HFFc6 (cell line): ENCODE measurements at regions not wholly inside any gene's neighbourhood (a gene's known extent, or its start where the extent isn't known, plus 50 kb on each side); places are given as distances from the start of the nearest gene placed in this dataset.

Source experiments
- DNase-seq: peaks from one replicate; pipeline ENCODE4 v3.0.0-alpha.2; 2018
- H3K27ac Mint-ChIP-seq: 2 replicates; pipeline ENCODE4 v1.8.0; 2020; ENCODE audit warnings: mild to moderate bottlenecking, mixed read lengths
- H3K27me3 Mint-ChIP-seq: 2 replicates; pipeline ENCODE4 v1.8.0; 2021; ENCODE audit warnings: mild to moderate bottlenecking, moderate library complexity, mixed read lengths; ENCODE audit not compliant: insufficient read depth
- H3K36me3 Mint-ChIP-seq: 2 replicates; pipeline ENCODE4 v1.8.0; 2021; ENCODE audit warnings: low read depth, mixed read lengths
- H3K4me1 Mint-ChIP-seq: 2 replicates; pipeline ENCODE4 v1.8.0; 2020; ENCODE audit warnings: low read depth, mixed read lengths
- H3K4me3 Mint-ChIP-seq: 2 replicates; pipeline ENCODE4 v1.8.0; 2020; ENCODE audit warnings: mild to moderate bottlenecking, moderate library complexity, mixed read lengths
- H3K9me3 Mint-ChIP-seq: 2 replicates; pipeline ENCODE4 v1.8.0; 2020; ENCODE audit warnings: mild to moderate bottlenecking, mixed read lengths
- CTCF ChIP-seq: fragments of 200-600 bp; sonication (generic); IDR thresholded peaks from 2 replicates; pipeline ENCODE4 v1.5.0; 2021; ENCODE audit warnings: antibody characterized with exemption, mild to moderate bottlenecking

- no peak for TF ChIP-seq CTCF
- H3K27ac Mint-ChIP-seq, result no peak overlapping the region
These were observed 118.9 kb downstream of the IRS1 start for GRCh38 chr2:226680719-226681118.

GRCh38 chr2:226679389-226680065 is 120.1 kb downstream of the IRS1 start:
- Mint-ChIP-seq H3K4me1 (peaks cover 16% of the 10 kb centered on the region), H3K27me3 (no peaks in the 10 kb centered on the region), H3K36me3 (no peaks in the 10 kb centered on the region), H3K9me3 (no peaks in the 10 kb centered on the region), H3K4me3 (no peak overlapping the region), H3K27ac (no peak overlapping the region)
- TF ChIP-seq CTCF, result no peak
- no peak for DNase-seq

More at GRCh38 chr2:226680719-226681118, 118.9 kb downstream of the IRS1 start:
- DNase-seq, result no peak
- Mint-ChIP-seq H3K4me3 (no peak overlapping the region), H3K9me3 (no peaks in the 10 kb centered on the region), H3K4me1 (peaks cover 16% of the 10 kb centered on the region), H3K36me3 (no peaks in the 10 kb centered on the region), H3K27me3 (no peaks in the 10 kb centered on the region)

GRCh38 chr2:226678422-226678821 is 121.2 kb downstream of the IRS1 start:
- Mint-ChIP-seq H3K9me3 (no peaks in the 10 kb centered on the region), H3K36me3 (no peaks in the 10 kb centered on the region), H3K27ac (no peak overlapping the region), H3K4me3 (no peak overlapping the region), H3K4me1 (peaks cover 25% of the 10 kb centered on the region), H3K27me3 (no peaks in the 10 kb centered on the region)
- no peak for DNase-seq
- no peak for TF ChIP-seq CTCF

- Mint-ChIP-seq H3K4me1 (peaks cover 30% of the 10 kb centered on the region), H3K9me3 (no peaks in the 10 kb centered on the region), H3K4me3 (no peak overlapping the region), H3K27ac (no peak overlapping the region), H3K36me3 (no peaks in the 10 kb centered on the region), H3K27me3 (no peaks in the 10 kb centered on the region)
- no peak for TF ChIP-seq CTCF
- DNase-seq, result no peak
These were observed 122.5 kb downstream of the IRS1 start for GRCh38 chr2:226677080-226677479.

- no peak for DNase-seq
- Mint-ChIP-seq H3K4me1 (peaks cover 35% of the 10 kb centered on the region), H3K27ac (no peak overlapping the region), H3K9me3 (no peaks in the 10 kb centered on the region), H3K4me3 (no peak overlapping the region), H3K36me3 (no peaks in the 10 kb centered on the region), H3K27me3 (no peaks in the 10 kb centered on the region)
- no peak for TF ChIP-seq CTCF
These were observed 123.0 kb downstream of the IRS1 start for GRCh38 chr2:226676618-226677017.
